NCI-H187 (cell line): ENCODE measurements at regions not wholly inside any gene's neighbourhood (a gene's known extent, or its start where the extent isn't known, plus 50 kb on each side); places are given as distances from the start of the nearest gene placed in this dataset.

ENCODE experiments used
- DNase-seq, 2 experiments: peaks; one replicate each; lab custom pipeline; 2025; lab: John Stamatoyannopoulos, UW

DNA sequence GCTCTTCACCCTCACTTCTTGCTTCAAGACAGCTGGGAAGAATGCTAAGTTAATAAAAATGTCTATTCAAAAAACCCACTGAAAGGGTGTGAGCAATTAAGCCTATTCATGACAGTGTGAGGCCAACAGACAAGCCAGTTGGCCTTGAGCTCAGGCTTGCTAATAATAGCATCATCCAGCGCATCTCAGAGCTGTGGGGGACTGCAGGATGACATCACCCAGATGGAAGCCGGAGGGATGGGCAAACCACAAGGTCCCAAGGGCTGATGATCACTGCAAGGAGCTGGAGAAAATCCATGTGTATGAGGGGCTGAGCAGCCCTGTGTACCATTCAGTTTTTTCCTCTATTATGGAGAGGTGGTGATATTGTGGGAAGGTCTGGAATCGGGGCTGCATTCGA lies 770.4 kb downstream of the TNS3 start:
- DNase-seq, result no peak

DNA sequence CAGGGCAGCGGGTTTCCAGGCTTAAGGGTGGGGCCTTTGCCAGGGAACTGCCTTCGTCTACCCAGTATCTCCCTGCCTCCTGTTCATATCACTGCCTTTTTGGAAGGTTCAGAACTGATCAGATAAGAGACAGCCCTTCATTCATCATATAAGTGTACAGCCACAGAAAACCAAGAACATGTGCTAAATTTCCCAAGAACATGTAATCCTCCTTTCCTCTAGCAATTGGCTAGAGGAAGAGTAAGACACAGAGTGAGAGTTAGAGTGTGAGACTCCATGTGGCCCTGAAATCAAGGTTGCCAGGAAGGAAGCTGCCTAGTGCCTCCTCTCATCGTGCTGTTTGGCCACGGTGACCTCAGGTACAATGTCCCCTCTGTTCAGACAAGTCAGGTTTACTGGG lies 770.9 kb downstream of the TNS3 start:
- no peak for DNase-seq

DNA sequence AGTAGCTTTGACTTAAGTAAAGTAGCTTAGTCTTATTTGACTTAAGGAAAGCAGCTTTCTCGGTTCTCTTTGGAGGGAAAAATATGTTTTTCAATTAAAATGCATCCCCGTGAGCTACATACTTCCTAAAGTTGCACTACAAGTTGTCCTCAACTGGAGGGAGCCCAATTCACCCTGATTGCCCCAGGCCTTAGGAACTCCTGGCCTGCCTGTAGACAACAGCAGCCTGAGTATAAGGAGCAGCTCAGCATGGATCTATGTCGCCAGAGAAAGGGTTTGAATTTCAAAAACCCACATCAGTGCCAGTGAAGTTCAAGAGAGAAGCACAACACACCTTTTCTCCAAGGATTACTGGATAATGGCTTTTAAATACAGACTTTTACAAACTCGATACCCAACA lies 772.0 kb downstream of the TNS3 start:
- no peak for DNase-seq

DNA sequence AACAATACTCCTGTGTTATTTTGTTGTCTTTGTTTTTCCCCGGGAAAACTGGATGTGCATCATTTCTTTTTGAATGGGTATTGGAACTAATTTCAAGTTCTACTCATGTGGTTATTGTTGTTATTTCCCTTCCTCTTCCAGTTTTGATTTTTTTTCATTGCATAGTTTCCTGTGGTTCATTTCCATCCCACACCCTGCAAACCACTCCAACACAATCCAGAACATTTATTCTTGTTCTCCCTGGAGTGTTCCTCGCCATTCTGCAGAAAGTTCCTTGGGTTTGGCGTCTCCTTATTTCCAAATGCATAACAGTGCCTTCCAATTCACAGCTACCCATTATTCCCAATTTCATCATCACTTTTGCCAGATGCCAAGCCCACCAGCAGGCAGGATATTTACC lies 775.1 kb downstream of the TNS3 start:
- no peak for DNase-seq

DNA sequence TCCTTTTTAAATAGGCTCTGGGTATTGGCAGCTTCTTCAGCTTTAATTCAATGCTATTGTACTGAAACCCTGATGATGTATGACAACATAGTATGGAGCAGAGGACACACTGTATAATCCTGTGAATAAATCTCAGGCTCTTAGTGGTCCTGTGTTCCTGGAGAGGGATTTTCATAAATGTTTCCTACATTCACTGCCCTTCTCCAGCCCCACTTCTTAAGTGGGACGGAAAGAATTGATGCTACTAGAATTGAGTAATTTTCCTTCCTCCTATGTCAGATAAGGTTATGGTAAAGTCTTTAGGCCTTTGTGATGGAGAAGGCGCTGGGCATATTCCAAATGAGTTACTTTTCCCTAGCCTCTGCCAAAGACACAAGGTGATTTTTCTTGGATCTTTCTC lies 779.4 kb downstream of the TNS3 start:
- no peak for DNase-seq

DNA sequence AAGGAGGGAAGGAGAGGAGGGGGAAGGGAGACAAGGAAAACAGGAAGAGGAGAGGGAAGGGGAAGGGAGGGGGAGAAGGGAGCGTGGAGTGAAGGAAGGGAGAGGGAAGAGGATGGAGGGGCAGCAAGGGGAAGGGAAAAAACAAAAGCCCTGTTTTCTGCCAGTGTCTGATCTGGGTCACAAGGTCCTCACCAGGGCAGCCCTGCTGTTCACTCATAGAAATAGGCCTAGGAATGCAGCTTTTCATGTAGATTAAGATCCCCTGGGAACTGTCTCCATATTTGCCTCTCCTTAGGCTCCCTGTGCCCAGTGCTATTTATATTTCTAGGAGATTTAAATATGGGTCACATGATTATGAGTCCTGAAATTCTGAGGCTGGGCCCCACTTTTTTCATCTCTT lies 790.7 kb downstream of the TNS3 start:
- no peak for DNase-seq

DNA sequence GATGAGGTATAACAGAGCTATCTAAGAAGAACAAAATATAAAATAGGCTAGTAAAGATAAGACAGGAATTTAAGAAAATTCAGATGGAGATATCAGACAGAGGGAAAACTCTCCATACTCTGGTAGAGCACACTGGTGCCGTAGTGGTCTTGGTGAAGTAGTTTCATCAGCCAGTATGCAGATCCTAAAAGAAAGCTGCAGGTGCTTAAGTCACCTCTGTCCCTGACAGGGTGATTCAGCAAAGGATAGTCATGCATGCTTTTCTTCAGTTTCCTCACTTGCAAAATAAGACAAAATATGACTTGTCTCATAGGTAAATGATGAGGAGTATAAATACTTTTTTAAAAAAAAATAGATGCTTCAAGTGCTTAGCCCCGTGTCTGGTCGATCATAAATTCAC lies 794.9 kb downstream of the TNS3 start:
- DNase-seq, result no peak

DNA sequence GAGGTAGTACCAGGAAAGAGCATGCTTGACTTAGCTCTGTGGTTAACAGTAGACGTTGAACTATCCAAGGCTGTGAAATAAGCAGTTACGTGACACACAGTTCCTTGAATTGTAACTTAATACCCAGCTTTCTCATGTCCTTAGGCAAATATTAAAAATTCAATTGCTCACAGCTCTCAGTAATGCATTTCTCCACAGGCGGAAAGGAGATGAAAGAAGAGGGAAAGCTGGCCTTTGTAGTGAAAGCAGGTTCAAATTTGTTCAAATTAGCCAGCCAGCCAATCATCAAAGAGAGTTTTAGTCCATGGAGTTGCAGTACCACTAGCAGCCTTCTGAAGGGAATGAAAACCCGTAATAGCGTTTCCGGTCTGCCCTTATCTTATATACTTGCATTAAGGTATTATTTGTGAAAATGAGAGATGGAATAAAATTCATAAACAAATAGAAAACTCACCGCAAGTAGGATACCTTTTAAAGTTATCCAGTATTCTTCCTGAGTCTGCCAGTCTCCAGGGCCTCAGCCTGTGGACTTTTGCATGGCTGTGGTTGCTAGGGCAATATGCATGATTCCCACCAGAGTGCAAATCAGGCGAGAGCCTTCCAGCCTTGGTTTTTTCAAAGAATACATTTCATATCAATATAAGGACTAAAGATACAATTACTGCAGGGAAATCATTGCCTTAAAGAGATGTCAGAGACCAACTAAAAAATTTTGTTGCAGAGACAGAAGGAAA lies 795.5 kb downstream of the TNS3 start:
- no peak for DNase-seq

DNA sequence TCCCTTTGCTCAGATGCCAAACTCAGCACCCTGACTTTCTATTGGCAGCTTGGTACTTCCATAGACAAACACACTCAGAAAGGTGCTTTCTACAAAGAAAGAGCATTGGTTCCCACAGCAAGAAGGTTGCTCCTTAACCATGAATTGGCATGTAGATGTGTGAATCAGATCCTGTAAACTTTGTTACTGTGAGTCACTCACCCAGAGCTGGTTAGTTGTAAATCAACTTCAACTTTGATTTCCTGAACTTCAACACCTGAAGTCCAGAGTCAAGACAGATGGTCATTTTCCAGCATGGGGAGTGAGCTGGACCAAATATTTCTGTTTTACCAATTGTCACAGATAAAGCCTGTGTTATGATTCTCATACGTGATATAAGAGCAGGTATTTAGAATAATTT lies 797.2 kb downstream of the TNS3 start:
- DNase-seq, result no peak

DNA sequence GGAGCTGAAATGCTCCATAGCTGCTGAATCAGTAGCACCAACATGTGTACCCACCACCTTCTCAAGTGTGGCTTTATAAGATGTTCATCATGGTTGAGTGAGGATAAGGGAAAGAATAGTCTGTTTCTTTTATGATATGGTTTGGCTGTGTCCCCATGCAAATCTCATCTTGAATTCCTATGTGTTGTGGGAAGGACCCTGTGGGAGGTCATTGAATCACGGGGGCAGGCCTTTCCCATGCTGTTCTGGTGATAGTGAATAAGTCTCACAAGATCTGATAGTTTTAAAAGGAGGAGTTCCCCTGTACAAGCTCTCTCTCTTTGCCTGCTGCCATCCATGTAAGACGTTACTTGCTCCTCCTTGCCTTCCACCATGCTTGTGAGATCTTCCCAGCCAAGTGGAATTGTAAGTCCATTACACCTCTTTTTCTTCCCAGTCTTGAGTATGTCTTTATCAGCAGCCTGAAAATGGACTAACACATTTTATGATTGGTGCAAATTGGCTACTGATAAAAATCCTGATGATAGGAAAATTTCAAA lies 799.9 kb downstream of the TNS3 start:
- no peak for DNase-seq

DNA sequence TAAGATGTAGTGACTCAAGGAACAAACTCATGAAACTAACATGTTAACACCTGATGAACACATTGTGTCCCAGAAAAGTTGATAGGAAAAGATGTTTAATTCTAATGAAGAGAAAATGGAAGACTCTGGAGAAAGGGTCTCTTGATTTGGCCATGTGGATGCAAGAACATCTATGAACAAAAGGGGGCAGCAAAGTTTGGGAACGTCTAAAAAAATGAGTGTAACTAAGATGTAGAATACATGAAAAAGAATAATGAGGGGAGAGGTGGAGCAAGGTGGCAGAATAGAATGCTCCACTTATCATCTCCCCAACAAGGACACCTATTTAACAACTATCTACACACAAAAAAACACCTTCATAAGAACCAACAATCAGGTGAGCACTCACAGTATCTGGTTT lies 805.1 kb downstream of the TNS3 start:
- no peak for DNase-seq

DNA sequence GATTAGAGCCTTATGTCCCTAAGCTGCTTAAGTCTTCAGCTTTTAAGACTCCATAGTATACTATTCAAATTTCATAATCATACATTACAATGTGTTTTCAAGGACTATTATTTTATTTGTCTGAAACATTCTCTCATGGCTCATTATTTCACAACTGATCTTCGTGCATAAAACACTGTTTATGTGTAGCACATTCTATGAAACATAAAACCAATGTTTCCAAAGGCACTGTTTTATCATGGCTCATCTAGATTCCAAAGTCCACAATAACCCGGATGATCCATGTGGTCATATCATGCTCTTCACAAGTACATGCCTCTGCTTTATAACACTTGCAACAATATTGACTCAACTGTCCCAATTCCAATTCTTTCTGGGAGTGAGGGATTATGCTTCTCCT lies 806.1 kb downstream of the TNS3 start:
- no peak for DNase-seq

DNA sequence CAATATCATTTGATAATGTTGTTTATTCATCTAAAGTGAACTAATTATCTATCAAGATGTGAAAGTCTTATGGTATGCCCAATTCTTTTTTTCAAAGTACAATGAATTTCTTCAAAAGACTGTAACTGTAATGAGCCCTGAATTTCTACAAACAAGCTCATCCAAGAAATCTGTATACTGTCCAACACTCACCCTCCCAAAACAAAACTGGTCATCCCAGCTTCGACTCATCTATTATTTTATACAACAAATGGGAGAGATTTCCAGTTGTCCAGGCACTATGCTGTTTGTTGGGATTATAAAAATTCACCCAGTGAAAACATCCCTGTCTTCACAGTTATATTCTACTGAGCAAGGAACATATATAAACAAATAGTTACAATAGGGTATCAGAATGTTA lies 806.9 kb downstream of the TNS3 start:
- no peak for DNase-seq

DNA sequence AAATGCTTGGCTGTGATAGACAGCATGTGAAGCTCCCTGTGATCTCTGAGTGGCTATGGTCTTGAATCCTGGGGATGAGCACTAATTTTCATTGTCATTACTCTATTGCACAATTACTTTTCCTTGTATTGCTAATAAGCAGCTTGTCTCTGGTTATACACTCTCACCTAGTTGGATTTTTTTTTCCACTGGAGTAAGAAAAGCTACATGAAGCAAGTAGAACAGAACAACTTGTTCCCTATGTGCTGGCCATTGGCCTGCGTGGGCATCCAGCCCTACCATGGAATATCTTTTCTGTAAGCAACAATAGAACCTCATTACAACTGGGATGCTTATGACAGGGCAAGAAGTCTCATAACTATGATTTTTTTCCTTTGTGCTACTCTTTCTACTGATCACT lies 807.4 kb downstream of the TNS3 start:
- DNase-seq, result no peak

DNA sequence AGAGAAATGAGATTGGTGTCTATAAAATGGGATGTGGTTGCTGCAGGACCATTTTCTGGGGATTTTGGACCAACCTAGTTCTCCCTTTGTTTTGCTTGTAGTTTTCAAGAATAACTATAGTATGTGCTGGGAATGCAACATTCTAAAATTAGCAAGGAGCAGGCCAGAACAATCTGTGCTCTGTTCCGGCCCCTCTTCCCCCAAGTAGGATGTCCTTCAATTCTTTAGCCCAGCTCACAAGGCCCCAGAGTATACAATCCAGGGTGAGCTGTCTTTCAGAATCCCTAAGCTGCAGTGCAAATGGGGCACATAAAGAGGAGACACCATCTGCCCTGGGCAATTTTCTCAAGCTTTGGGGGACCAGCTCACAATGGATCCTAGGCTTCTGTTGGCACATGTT lies 809.1 kb downstream of the TNS3 start:
- no peak for DNase-seq

DNA sequence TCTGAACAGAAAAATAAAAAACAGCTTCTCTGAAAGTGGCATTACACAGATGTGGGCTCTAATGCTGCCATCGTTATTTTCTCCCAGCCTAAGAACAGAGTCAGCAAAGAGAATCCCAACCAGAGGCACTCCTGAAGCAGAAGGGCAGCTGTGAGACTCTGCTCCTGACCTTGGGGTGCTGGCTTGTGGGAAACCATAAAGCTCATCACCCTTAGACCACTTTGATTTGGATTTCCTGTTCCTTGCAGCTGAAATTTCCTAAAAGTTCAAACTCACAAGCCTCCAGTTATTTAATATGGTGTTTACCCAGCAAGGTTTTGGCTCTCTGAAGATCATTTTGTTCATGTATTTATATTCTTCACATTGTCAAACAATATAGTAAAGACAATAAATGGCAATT lies 814.8 kb downstream of the TNS3 start:
- DNase-seq, result no peak

DNA sequence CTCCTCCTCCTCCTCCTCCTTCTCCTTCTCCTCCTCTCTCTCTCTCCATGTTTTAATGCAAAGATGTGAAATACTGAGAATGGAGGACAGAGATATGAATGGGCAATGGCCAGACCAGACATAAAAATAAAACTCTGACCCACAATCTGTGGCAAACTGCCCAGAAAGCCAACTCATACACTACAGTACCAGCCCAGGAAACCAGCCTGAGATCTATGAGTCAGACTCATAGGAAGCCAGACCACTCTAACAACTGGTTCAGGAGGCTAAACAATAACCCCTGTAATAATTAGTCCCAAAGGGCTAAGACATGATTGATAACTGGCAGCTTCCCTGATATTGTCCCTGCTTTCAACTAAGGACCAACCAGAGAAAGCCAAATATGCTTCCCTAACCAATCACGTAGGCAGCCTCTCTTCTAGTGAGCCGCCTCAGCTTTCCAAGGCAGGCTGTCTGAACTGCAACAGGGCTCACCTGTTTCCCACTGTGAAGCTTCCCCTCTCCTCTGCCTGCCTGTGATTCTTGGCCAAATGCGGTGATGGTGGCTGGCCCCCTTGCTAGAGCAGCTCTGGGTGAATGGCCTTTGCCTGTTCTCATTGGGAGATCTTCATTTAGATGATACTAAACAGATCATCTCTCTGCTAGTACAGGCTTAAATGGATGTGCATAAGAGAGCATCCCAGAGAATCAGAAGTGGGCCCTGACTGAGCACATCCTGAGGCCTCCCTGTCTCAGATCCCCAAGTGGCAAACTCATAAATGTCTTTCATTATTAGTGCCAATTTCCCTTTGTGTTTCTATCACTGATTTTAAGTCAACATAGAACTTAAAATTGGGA lies 817.6 kb downstream of the TNS3 start:
- no peak for DNase-seq

DNA sequence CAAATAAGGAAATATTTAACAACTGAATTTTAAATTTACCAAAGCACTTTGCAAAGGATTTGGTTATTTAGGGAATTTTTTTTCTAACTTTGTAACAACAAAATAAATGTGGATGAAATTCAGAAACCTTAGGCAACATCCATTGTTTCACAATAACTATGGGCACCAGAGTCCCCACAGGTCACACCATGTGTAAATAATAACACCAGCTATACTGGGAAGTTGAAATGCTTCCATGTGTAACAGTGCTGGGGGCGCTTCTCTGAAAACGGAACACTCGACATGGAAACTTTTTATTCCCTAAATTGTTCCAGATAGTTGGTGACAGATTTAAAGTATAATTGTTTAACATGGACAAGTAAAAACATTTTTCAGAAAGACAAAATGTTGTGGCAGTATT lies 818.6 kb downstream of the TNS3 start:
- no peak for DNase-seq

DNA sequence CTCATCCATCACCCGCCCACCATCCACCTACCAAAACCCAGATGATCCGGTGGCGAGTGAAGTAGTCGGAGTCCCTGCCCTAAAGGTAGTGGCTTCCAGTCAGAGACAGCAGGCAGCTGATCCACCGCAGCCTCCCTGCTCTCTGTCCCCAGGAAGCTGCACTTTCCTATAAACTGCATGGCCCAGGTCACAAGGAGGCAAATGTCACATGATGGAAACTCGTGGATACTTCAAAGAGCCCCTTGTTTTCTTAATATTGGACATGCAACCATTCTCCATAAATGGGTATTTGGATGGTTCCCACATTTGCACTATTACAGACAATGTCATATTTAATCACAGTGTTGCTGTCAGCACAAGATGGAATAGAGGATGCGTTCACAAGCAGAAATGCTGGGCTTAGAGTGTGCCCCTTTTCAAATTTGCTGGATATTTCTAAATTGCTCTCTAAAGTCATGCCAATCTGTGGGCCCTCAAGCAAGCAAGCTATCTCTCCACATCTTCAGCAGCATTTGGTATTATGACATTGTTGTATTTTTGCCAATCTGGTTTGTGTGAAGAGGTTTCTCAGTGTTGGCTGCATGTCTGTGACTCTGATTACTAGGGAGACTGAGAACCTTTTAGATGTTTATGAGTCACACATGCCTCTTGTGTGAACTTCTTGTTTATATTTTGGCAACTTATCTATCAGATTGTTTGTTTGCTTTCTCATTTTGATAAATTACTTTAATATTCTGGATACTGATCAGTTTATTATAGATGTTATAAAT lies 822.0 kb downstream of the TNS3 start:
- DNase-seq, result no peak

DNA sequence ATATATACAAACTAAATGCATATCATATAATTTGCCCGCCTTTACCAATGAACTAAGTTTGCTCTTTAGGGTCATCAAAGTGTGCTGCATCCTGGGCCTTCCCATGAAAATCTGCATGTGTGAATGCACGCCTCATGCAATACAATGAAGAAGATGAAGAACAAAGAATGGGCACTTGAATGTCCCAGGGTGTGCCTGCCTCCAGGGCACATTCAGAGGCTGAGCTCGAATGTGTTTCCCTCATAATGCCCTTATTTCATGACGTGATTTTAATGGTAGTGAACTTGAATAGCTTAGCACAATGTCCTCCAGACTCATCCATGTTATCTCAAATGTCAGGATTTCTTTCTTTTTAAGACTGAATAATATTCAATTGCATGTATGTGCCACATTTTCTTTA lies 824.9 kb downstream of the TNS3 start:
- no peak for DNase-seq

DNA sequence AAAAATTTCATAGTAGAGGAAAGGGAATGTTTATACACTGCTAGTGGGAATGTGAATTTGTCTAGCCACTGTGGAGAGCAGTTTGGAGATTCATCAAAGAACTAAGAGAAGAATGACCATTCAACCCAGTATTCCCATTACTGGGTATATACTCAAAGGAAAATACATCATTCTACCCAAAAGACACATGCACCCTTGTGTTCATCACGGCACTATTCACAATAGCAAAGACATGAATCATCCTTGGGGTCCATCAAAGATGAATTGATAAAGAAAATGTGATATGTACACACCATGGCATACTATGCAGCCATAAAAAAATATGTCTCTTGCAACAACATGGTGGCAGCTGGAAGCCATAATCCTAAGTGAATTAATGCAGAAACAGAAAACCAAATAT lies 825.7 kb downstream of the TNS3 start:
- no peak for DNase-seq

DNA sequence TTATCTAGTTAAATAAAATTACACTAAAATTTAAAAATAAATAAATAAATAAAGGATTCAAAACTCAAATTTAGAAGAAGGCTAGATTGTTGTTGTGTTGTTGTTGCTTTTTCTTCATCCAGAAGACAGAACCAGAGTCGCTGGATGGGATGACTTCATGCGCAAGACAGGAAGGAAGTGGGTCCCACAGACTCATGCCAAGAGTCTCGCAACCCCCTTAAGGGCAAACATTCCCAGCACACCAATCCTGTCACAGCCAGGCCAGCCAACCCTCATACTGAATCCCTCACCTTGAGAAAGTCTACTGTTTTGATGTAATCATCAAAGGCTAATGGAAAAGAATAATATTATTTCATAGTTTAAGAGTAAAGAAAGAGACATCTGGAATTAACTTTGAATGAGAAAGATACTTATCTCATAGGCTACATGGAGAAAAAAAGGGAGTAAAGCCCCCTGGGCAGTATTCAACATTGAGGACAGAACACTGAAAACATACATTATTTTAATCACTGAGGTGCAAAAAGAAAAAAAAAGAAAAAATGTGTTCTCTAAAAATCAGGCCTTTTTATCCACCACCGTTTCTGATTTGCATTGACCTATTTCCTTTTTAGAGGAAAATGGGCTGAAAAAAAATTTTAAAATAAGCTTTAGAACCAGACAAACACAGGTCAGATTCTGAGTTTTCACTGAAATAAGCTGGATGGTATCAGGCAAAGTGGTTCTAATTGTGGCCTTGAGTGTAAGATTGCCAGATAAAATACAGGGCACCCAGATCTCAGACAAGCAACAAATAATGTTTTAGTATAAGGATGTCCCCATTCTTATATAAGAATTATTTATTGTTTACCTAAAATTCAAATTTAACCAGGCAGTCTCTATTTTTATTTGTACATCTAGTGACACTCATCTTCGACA lies 826.5 kb downstream of the TNS3 start:
- no peak for DNase-seq
